ENCODE measurements at regions not wholly inside any gene's neighbourhood (a gene's known extent, or its start where the extent isn't known, plus 50 kb on each side); places are given as distances from the start of the nearest gene placed in this dataset.

GRCh38 chr2:139403948-139404347, 623.8 kb upstream of the NXPH2 start:
- TF ChIP-seq MAX (IDR thresholded peaks at IDR 0.05; ENCODE audit: insufficient read depth, insufficient read length) (no peak), POLR2A (IDR thresholded peaks at IDR 0.05; ENCODE audit: low read depth, low read length) (no peak), CTCF (IDR thresholded peaks at IDR 0.05; ENCODE audit: extremely low read depth in 1 of 2, insufficient read depth in 1 of 2, low read depth in 1 of 2, low read length in 2 of 2) (no peak), POLR2AphosphoS5 (IDR thresholded peaks at IDR 0.05; ENCODE audit: insufficient read depth, low read depth, low read length) (no peak), JUN (IDR thresholded peaks at IDR 0.05; ENCODE audit: borderline replicate concordance, insufficient read depth, insufficient read length, low read depth) (no peak), MYC (IDR thresholded peaks at IDR 0.05; ENCODE audit: low read depth, low read length) (no peak)
